SU-DHL-6 (cell line): ENCODE measurements at regions not wholly inside any gene's neighbourhood (a gene's known extent, or its start where the extent isn't known, plus 50 kb on each side); places are given as distances from the start of the nearest gene placed in this dataset.
"Not testable (repeated sequence)": the region's sequence is repeated elsewhere in the genome, so short reads cannot be mapped to it uniquely, and the experiment has no call there.

Experiments
- H2AFZ ChIP-seq: fragments of 200-600 bp; sonication (generic); 2 replicates; pipeline ENCODE4 v1.6.1; 2014; ENCODE audit warnings: low read depth, mild to moderate bottlenecking, moderate library complexity, mixed read lengths, antibody characterized with exemption, low read length; ENCODE audit not compliant: severe bottlenecking
- H3F3A ChIP-seq: fragments of 200-600 bp; shearing (Covaris generic); 2 replicates; pipeline ENCODE4 v1.6.0; 2016; ENCODE audit warnings: antibody characterized with exemption, mild to moderate bottlenecking; ENCODE audit not compliant: insufficient read depth
- H3K27ac ChIP-seq: fragments of 200-600 bp; sonication (generic); 2 replicates; pipeline ENCODE4 v1.5.1; 2016; ENCODE audit warnings: low read depth, mild to moderate bottlenecking, low read length, moderate library complexity, mixed read lengths
- H3K27me3 ChIP-seq: fragments of 200-600 bp; sonication (generic), shearing (Covaris generic); 2 replicates; pipeline ENCODE4 v1.6.0; 2014; ENCODE audit warnings: mild to moderate bottlenecking, low read length
- H3K36me3 ChIP-seq: fragments of 200-600 bp; sonication (generic); 2 replicates; pipeline ENCODE4 v1.6.1; 2014; ENCODE audit warnings: mild to moderate bottlenecking, low read length, mixed read lengths
- H3K4me2 ChIP-seq: fragments of 300-600, 200-600 bp; shearing (Covaris generic), sonication (generic); 2 replicates; pipeline ENCODE4 v1.6.0; 2014; ENCODE audit warnings: low read length, low read depth, mild to moderate bottlenecking; ENCODE audit not compliant: poor library complexity, severe bottlenecking
- H3K4me3 ChIP-seq: fragments of 200-600 bp; sonication (generic); 2 replicates; pipeline ENCODE4 v1.5.1; 2014; ENCODE audit warnings: antibody characterized with exemption, low read length, mild to moderate bottlenecking, mixed read lengths; ENCODE audit not compliant: insufficient read depth, poor library complexity, severe bottlenecking
- H3K79me2 ChIP-seq: fragments of 200-600 bp; sonication (generic); 2 replicates; pipeline ENCODE4 v1.6.1; 2014; ENCODE audit warnings: mild to moderate bottlenecking, low read length, moderate library complexity; ENCODE audit not compliant: insufficient read depth
- H3K9ac ChIP-seq: fragments of 200-600 bp; sonication (generic); 2 replicates; pipeline ENCODE4 v1.7.0; 2014; ENCODE audit warnings: mild to moderate bottlenecking, low read length
- H3K9me2 ChIP-seq: fragments of 200-600 bp; sonication (generic); replicated peaks from 2 replicates; pipeline ENCODE4 v1.6.1; 2014; ENCODE audit warnings: low read length; ENCODE audit not compliant: insufficient read depth
- H3K9me3 ChIP-seq: fragments of 200-600 bp; sonication (generic); 2 replicates; pipeline ENCODE4 v1.6.1; 2014; ENCODE audit warnings: low read length, mixed read lengths; ENCODE audit not compliant: insufficient read depth
- H4K20me1 ChIP-seq: fragments of 200-600 bp; sonication (generic); 2 replicates; pipeline ENCODE4 v1.6.1; 2014; ENCODE audit warnings: low read depth, mild to moderate bottlenecking, antibody characterized with exemption, low read length, moderate library complexity, mixed read lengths
- CTCF ChIP-seq: fragments of 200-600 bp; sonication (generic); IDR thresholded peaks from one replicate; pipeline ENCODE4 v1.5.1; 2017; ENCODE audit warnings: antibody characterized with exemption, mild to moderate bottlenecking, low read length, moderate library complexity; ENCODE audit not compliant: insufficient read depth, poor library complexity, severe bottlenecking
- EZH2phosphoT487 ChIP-seq: fragments of 200-600 bp; sonication (generic), shearing (Covaris generic); conservative IDR thresholded peaks from 2 replicates; pipeline ENCODE4 v1.6.1; 2018; ENCODE audit warnings: mild to moderate bottlenecking, antibody characterized with exemption, low read length, moderate library complexity, mixed read lengths

DNA sequence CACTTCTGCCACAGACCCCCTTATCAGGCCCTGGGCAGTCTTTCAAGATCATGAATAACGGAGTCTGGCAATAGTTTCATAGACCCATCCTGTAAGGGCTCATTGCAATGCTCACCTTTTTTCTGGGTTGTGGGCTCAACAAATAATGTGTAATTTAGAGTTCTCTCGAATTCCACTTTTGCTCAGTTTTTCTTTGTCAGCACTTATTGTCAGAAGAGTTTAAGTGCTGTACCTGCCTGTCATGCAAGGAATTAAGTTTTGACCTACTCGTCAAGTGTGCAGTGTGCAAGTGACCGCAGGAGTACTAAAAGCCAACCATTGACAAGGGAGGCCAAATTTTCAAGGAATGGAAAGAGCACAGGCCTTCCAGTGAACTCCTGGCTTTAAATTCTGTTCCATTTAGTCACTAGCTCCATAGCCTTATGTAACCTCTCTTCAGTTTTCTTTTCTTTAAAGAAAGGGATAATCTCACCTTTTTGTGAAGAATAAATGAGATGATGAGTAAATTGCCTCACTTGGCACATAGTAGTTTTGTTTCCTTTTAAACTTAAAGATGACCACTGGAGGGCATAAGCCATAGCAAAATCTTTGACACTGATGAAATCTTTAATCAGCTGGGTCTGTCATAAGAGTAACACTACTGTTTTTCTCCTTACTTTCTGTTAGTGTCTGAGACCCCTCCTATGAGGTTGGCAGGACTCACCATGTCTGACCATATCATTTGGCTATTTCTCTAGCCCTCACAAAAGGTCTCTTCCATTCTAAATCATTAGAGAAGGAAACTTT, 313.3 kb downstream of the TYW1 start:
- Histone ChIP-seq H3K4me2 (no peak overlapping the region), H3K27ac (no peak overlapping the region), H3K79me2 (peaks cover 18% of the 10 kb centered on the region), H4K20me1 (no peaks in the 10 kb centered on the region), H3K9ac (no peak overlapping the region), H3K9me2 (no peaks in the 10 kb centered on the region), H3K4me3 (no peak overlapping the region), H3F3A (no peaks in the 10 kb centered on the region), H2AFZ (no peak overlapping the region), H3K36me3 (peaks cover 34% of the 10 kb centered on the region), H3K27me3 (no peaks in the 10 kb centered on the region), H3K9me3 (no peaks in the 10 kb centered on the region)
- TF ChIP-seq CTCF = no peak
- TF ChIP-seq EZH2phosphoT487 = no peak

- no peak overlapping the region for H3K4me2 ChIP-seq
- H3K36me3 ChIP-seq = peaks cover 34% of the 10 kb centered on the region
Observed at GRCh38 chr7:67311901-67312300, 315.3 kb downstream of the TYW1 start.

DNA sequence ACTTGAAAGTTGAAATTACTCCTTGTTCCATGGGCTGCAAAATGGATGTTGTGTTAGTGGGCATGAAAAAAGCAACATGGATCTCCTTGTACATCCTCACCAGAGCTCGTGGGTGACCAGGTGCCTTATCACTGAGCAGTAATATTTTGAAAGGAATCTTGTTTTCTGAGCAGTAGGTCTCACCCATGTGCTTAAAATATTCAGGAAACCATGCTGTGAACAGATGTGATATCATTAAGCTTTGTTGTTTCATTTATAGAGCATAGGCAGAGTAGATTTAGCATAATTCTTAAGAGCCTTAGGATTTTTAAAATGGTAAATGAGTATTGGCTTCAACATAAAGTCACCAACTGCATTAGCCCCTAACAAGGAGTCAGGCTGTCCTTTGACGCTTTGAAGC, 316.6 kb downstream of the TYW1 start:
- Histone ChIP-seq H3K79me2 (peaks cover 4% of the 10 kb centered on the region; the same call in 1 of the 2 replicates), H3K4me2 (no peak overlapping the region), H3K36me3 (peaks cover 34% of the 10 kb centered on the region), H3K9me2 (no peaks in the 10 kb centered on the region), H2AFZ (no peak overlapping the region), H3K4me3 (no peak overlapping the region), H4K20me1 (no peaks in the 10 kb centered on the region), H3K27me3 (no peaks in the 10 kb centered on the region), H3F3A (no peaks in the 10 kb centered on the region), H3K9ac (no peak overlapping the region), H3K27ac (no peak overlapping the region), H3K9me3 (no peaks in the 10 kb centered on the region)
- TF ChIP-seq CTCF (no peak), EZH2phosphoT487 (no peak)

More at GRCh38 chr7:67311901-67312300, 315.3 kb downstream of the TYW1 start:
- TF ChIP-seq EZH2phosphoT487 = no peak
- TF ChIP-seq CTCF = no peak
- H3K9ac ChIP-seq = no peak overlapping the region
- H3K9me2 ChIP-seq = no peaks in the 10 kb centered on the region
- no peak overlapping the region for H2AFZ ChIP-seq
- peaks cover 9% of the 10 kb centered on the region for H3K79me2 ChIP-seq
- H3K4me3 ChIP-seq = no peak overlapping the region
- H4K20me1 ChIP-seq = no peaks in the 10 kb centered on the region
- H3K27ac ChIP-seq = no peak overlapping the region
- no peaks in the 10 kb centered on the region for H3F3A ChIP-seq
- no peaks in the 10 kb centered on the region for H3K9me3 ChIP-seq
- no peaks in the 10 kb centered on the region for H3K27me3 ChIP-seq

DNA sequence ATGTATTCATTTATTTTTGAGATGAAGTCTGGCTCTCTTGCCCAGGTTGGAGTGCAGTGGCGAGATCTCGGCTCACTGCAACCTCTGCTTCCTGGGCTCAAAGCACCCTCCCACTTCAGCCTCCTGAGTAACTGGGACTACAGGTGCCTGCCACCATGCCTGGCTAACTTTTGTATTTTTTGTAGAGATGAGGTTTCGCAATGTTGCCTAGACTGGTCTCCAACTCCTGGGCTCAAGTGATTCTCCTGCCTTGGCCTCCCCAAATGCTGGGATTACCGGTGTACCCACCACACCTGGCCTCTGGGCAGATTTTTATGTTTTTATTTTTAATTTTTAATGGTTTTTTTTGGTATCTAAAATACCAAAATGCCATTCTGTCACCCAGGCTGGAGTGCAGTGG, 320.3 kb downstream of the TYW1 start:
- not testable (repeated sequence) for H3K27me3 ChIP-seq, H4K20me1 ChIP-seq, H3F3A ChIP-seq, H3K4me2 ChIP-seq, H2AFZ ChIP-seq, H3K9me2 ChIP-seq, H3K79me2 ChIP-seq, H3K27ac ChIP-seq, H3K9ac ChIP-seq, H3K9me3 ChIP-seq, H3K4me3 ChIP-seq
- peaks cover 24% of the 10 kb centered on the region; the same call in 1 of the 2 replicates for H3K36me3 ChIP-seq

GRCh38 chr7:67328257-67328656, 331.6 kb downstream of the TYW1 start:
- H3K27ac ChIP-seq, H2AFZ ChIP-seq, H3K9ac ChIP-seq, H3K4me3 ChIP-seq, H3K27me3 ChIP-seq, H4K20me1 ChIP-seq, H3F3A ChIP-seq, H3K9me2 ChIP-seq, H3K36me3 ChIP-seq, H3K4me2 ChIP-seq, H3K9me3 ChIP-seq, H3K79me2 ChIP-seq: not testable (repeated sequence)
